ENCODE measurements at regions not wholly inside any gene's neighbourhood (a gene's known extent, or its start where the extent isn't known, plus 50 kb on each side); places are given as distances from the start of the nearest gene placed in this dataset.

DNA sequence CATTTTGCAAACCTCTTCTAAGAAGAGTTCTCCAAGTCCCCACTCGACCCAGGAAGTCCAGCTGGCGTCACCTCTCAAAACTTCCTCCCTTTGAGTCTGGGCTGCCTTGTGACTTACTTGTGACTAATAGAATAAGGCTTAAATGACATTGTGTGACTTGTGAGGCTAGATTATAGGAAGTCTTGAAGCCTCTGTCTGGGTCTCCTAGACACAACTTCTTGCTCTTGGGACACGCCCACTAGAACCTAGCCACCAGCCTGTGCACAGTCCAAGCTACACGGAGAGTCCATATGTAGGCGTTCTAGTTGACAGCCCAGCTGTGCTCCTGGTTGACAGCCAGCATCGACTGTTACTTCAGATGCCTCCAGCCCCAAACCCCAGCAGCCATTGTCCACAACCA, 66.7 kb upstream of the TANC2 start (continued):
- TF ChIP-seq, protein P1, sequence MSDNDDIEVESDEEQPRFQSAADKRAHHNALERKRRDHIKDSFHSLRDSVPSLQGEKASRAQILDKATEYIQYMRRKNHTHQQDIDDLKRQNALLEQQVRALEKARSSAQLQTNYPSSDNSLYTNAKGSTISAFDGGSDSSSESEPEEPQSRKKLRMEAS (CRISPR knock-in tag; IDR thresholded peaks at IDR 0.05) = no peak
- TF ChIP-seq ZBTB21 (CRISPR knock-in tag; IDR thresholded peaks at IDR 0.05; ENCODE audit: borderline replicate concordance) (no peak), TEAD4 (CRISPR knock-in tag; IDR thresholded peaks at IDR 0.05) (no peak), ZNF423 (CRISPR knock-in tag; IDR thresholded peaks at IDR 0.05) (no peak)
- TF ChIP-seq, protein P2, sequence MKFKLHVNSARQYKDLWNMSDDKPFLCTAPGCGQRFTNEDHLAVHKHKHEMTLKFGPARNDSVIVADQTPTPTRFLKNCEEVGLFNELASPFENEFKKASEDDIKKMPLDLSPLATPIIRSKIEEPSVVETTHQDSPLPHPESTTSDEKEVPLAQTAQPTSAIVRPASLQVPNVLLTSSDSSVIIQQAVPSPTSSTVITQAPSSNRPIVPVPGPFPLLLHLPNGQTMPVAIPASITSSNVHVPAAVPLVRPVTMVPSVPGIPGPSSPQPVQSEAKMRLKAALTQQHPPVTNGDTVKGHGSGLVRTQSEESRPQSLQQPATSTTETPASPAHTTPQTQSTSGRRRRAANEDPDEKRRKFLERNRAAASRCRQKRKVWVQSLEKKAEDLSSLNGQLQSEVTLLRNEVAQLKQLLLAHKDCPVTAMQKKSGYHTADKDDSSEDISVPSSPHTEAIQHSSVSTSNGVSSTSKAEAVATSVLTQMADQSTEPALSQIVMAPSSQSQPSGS (CRISPR knock-in tag; IDR thresholded peaks at IDR 0.05; ENCODE audit: borderline replicate concordance, low read depth) = no peak

DNA sequence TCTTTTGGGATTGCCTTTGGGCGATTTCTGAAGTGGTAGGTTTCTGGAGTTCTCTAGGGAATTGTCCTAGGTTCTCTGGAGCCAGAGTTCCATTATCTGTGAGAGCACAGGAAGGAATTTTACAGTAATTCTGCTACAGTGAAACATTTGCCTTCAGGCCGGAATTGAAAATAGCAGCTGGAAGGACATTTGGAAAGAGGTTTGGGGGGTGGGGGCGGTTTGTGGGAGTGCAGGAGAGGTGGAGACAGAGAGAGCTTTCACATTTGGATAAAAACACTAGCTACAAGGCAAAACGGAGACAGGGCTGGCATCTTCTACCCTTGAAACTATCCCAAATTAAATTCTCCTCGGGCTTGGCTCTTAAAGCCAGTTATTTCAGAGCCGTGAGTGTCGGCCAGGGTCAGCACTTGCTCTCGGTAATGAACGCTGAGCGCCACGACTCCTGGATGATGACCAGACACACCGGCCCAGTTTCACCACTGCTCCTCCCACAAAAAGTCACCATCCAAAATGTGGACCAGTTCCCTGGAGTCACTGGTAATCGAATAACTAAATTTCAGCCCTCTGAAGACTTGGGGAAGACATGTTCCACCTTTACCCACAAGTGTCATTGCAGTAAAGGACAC, 67.7 kb upstream of the TANC2 start:
- ChIA-PET CTCF (no interaction called here), POLR2A (no interaction called here)
- TF ChIP-seq ELF4 (CRISPR knock-in tag; IDR thresholded peaks at IDR 0.05; ENCODE audit: low read depth) = no peak
- TF ChIP-seq, protein P3, sequence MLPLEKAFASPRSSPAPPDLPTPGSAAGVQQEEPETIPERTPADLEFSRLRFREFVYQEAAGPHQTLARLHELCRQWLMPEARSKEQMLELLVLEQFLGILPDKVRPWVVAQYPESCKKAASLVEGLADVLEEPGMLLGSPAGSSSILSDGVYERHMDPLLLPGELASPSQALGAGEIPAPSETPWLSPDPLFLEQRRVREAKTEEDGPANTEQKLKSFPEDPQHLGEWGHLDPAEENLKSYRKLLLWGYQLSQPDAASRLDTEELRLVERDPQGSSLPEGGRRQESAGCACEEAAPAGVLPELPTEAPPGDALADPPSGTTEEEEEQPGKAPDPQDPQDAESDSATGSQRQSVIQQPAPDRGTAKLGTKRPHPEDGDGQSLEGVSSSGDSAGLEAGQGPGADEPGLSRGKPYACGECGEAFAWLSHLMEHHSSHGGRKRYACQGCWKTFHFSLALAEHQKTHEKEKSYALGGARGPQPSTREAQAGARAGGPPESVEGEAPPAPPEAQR (CRISPR knock-in tag; IDR thresholded peaks at IDR 0.05) = no peak
- no peak for TF ChIP-seq RORB (CRISPR knock-in tag; IDR thresholded peaks at IDR 0.05)
- no peak for TF ChIP-seq CREM (CRISPR knock-in tag; IDR thresholded peaks at IDR 0.05)
- TF ChIP-seq ZNF121 (CRISPR knock-in tag; IDR thresholded peaks at IDR 0.05) = no peak
- TF ChIP-seq NR1H2 (CRISPR knock-in tag; IDR thresholded peaks at IDR 0.05) = no peak
- TF ChIP-seq PRRX2 (CRISPR knock-in tag; IDR thresholded peaks at IDR 0.05) = no peak
- no peak for TF ChIP-seq OVOL2 (CRISPR knock-in tag; IDR thresholded peaks at IDR 0.05; ENCODE audit: borderline replicate concordance)
- TF ChIP-seq, protein P4, sequence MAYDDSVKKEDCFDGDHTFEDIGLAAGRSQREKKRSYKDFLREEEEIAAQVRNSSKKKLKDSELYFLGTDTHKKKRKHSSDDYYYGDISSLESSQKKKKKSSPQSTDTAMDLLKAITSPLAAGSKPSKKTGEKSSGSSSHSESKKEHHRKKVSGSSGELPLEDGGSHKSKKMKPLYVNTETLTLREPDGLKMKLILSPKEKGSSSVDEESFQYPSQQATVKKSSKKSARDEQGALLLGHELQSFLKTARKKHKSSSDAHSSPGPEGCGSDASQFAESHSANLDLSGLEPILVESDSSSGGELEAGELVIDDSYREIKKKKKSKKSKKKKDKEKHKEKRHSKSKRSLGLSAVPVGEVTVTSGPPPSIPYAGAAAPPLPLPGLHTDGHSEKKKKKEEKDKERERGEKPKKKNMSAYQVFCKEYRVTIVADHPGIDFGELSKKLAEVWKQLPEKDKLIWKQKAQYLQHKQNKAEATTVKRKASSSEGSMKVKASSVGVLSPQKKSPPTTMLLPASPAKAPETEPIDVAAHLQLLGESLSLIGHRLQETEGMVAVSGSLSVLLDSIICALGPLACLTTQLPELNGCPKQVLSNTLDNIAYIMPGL (CRISPR knock-in tag; IDR thresholded peaks at IDR 0.05) = no peak
- no peak for TF ChIP-seq FOXK1 (CRISPR knock-in tag; IDR thresholded peaks at IDR 0.05)
- TF ChIP-seq, protein P1 (CRISPR knock-in tag; IDR thresholded peaks at IDR 0.05) = no peak
- TF ChIP-seq ZNF219 (CRISPR knock-in tag; IDR thresholded peaks at IDR 0.05; ENCODE audit: borderline replicate concordance) = no peak
- no peak overlapping the region for H3K27ac Mint-ChIP-seq
- no peak for DNase-seq (ENCODE audit: low spot score)
- H3K9me3 Mint-ChIP-seq = peaks cover 4% of the 10 kb centered on the region; the same call in 1 of the 2 replicates
- H3K4me3 Mint-ChIP-seq = no peak overlapping the region
- H3K36me3 Mint-ChIP-seq = no peaks in the 10 kb centered on the region
- H3K4me1 Mint-ChIP-seq = peaks cover 22% of the 10 kb centered on the region
- no peaks in the 10 kb centered on the region for H3K27me3 Mint-ChIP-seq (ENCODE audit: low read depth)
- no peak for ATAC-seq

DNA sequence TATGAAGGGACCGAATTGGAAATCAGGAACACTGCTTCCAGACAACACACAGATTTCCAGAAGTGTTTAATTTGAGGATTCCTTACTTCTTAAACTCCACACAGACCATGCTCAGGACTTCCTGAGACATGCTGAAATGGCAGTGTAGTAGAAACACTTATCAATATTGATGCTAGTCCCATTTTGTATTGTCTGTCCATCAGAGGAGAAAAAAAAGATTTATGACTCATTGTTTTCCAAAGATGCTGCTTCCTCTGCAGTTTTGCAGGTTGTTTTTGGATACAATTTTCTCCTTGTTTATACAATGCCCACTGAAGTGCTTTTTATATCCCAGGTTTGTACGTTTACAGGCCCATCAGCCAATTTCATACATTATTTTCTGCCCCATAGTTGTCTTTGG, 68.3 kb upstream of the TANC2 start:
- CTCF ChIA-PET = no interaction called here
- POLR2A ChIA-PET = no interaction called here
- no peak for ATAC-seq
- TF ChIP-seq, protein P5, sequence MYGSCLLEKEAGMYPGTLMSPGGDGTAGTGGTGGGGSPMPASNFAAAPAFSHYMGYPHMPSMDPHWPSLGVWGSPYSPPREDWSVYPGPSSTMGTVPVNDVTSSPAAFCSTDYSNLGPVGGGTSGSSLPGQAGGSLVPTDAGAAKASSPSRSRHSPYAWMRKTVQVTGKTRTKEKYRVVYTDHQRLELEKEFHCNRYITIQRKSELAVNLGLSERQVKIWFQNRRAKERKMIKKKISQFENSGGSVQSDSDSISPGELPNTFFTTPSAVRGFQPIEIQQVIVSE (CRISPR knock-in tag; IDR thresholded peaks at IDR 0.05; ENCODE audit: borderline replicate concordance) = no peak
- no peak for TF ChIP-seq GTF2I (CRISPR knock-in tag; conservative IDR thresholded peaks at IDR 0.05)
- TF ChIP-seq, protein P6, sequence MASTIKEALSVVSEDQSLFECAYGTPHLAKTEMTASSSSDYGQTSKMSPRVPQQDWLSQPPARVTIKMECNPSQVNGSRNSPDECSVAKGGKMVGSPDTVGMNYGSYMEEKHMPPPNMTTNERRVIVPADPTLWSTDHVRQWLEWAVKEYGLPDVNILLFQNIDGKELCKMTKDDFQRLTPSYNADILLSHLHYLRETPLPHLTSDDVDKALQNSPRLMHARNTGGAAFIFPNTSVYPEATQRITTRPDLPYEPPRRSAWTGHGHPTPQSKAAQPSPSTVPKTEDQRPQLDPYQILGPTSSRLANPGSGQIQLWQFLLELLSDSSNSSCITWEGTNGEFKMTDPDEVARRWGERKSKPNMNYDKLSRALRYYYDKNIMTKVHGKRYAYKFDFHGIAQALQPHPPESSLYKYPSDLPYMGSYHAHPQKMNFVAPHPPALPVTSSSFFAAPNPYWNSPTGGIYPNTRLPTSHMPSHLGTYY (CRISPR knock-in tag; IDR thresholded peaks at IDR 0.05) = no peak
- TF ChIP-seq FOXK1 (CRISPR knock-in tag; IDR thresholded peaks at IDR 0.05) = no peak
- TF ChIP-seq ZNF219 (CRISPR knock-in tag; IDR thresholded peaks at IDR 0.05; ENCODE audit: borderline replicate concordance) = no peak
- no peak for TF ChIP-seq TEAD1 (CRISPR knock-in tag; IDR thresholded peaks at IDR 0.05)
- TF ChIP-seq, protein P7, sequence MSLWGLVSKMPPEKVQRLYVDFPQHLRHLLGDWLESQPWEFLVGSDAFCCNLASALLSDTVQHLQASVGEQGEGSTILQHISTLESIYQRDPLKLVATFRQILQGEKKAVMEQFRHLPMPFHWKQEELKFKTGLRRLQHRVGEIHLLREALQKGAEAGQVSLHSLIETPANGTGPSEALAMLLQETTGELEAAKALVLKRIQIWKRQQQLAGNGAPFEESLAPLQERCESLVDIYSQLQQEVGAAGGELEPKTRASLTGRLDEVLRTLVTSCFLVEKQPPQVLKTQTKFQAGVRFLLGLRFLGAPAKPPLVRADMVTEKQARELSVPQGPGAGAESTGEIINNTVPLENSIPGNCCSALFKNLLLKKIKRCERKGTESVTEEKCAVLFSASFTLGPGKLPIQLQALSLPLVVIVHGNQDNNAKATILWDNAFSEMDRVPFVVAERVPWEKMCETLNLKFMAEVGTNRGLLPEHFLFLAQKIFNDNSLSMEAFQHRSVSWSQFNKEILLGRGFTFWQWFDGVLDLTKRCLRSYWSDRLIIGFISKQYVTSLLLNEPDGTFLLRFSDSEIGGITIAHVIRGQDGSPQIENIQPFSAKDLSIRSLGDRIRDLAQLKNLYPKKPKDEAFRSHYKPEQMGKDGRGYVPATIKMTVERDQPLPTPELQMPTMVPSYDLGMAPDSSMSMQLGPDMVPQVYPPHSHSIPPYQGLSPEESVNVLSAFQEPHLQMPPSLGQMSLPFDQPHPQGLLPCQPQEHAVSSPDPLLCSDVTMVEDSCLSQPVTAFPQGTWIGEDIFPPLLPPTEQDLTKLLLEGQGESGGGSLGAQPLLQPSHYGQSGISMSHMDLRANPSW (CRISPR knock-in tag; conservative IDR thresholded peaks at IDR 0.05; ENCODE audit: low read depth) = no peak
- no peak for TF ChIP-seq ZBTB21 (CRISPR knock-in tag; IDR thresholded peaks at IDR 0.05; ENCODE audit: borderline replicate concordance)

More for the DNA sequence above, 68.3 kb upstream of the TANC2 start:
- DNase-seq (ENCODE audit: low spot score) = no peak
- H3K4me1 Mint-ChIP-seq = peaks cover 20% of the 10 kb centered on the region
- H3K9me3 Mint-ChIP-seq = peaks cover 4% of the 10 kb centered on the region; the same call in 1 of the 2 replicates
- no peaks in the 10 kb centered on the region for H3K36me3 Mint-ChIP-seq
- no peaks in the 10 kb centered on the region for H3K27me3 Mint-ChIP-seq (ENCODE audit: low read depth)
- H3K27ac Mint-ChIP-seq = no peak overlapping the region
- H3K4me3 Mint-ChIP-seq = no peak overlapping the region
